Epithelial cell of proximal tubule (primary cell): ENCODE measurements at regions not wholly inside any gene's neighbourhood (a gene's known extent, or its start where the extent isn't known, plus 50 kb on each side); places are given as distances from the start of the nearest gene placed in this dataset.
"Not testable (repeated sequence)": the region's sequence is repeated elsewhere in the genome, so short reads cannot be mapped to it uniquely, and the experiment has no call there.

Source experiments
- DNase-seq: peaks from one replicate; pipeline ENCODE4 v3.0.0-alpha.2; 2011; ENCODE audit warnings: low read depth
- H3K4me3 ChIP-seq: 2 replicates; pipeline ENCODE4 v1.5.1; 2011; ENCODE audit warnings: low read depth, mild to moderate bottlenecking, low read length
- CTCF ChIP-seq: conservative IDR thresholded peaks from 2 replicates; pipeline ENCODE4 v1.5.1; 2012; ENCODE audit warnings: low read depth, mild to moderate bottlenecking, low read length

DNA sequence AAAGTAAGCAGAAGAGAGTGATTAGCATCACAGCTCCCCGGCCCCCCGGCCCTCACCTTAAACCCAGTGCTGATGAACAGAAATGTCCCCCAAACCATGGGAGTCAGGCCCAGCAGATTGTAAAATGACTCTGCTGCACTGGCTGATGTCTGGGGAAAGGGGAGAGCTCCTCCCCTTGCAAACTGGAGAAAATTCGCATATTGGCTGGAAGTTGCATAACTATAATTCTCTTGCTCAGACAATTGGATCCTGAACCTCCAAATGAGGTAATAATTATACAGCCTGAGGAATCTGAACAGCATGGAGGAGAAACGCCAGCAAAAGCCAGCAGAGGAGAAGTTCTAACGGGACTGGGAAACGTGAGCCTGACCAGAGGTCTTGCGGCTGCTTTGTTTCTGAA lies 109.7 kb downstream of the C16orf95 start:
- TF ChIP-seq CTCF, result no peak
- no peak for DNase-seq
- H3K4me3 ChIP-seq, result no peak overlapping the region

- no peak overlapping the region for H3K4me3 ChIP-seq
- DNase-seq, result no peak
- TF ChIP-seq CTCF, result no peak
Measured at GRCh38 chr16:87207965-87208364, 109.2 kb downstream of the C16orf95 start.

DNA sequence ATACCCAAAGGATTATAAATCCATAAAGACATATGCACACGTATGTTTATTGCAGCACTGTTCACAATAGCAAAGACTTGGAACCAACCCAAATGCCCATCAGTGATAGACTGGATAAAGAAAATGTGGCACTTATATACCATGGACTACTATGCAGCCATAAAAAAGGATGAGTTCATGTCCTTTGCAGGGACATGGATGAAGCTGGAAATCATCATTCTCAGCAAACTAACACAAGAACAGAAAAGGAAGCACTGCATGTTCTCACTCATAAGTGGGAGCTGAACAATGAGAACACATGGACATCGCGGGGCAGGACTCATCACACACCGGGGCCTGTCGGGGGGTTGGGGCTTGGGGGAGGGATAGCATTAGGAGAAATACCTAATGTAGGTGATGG lies 108.2 kb downstream of the C16orf95 start:
- DNase-seq, H3K4me3 ChIP-seq: not testable (repeated sequence)

GRCh38 chr16:87209808-87210512 lies 107.2 kb downstream of the C16orf95 start:
- no peak for DNase-seq
- no peak for TF ChIP-seq CTCF
- no peak overlapping the region for H3K4me3 ChIP-seq

- no peak for TF ChIP-seq CTCF
- no peak for DNase-seq
- no peak overlapping the region for H3K4me3 ChIP-seq
Measured at GRCh38 chr16:87210894-87211293, 106.3 kb downstream of the C16orf95 start.

- TF ChIP-seq CTCF, result no peak
- H3K4me3 ChIP-seq, result no peak overlapping the region
- no peak for DNase-seq
Measured at GRCh38 chr16:87212026-87212425, 105.2 kb downstream of the C16orf95 start.

- no peak for DNase-seq
- H3K4me3 ChIP-seq, result no peak overlapping the region
- no peak for TF ChIP-seq CTCF
Measured at GRCh38 chr16:87213536-87213935, 103.7 kb downstream of the C16orf95 start.
